GM18507 (cell line): ENCODE measurements at regions not wholly inside any gene's neighbourhood (a gene's known extent, or its start where the extent isn't known, plus 50 kb on each side); places are given as distances from the start of the nearest gene placed in this dataset.
"Not testable (repeated sequence)": the region's sequence is repeated elsewhere in the genome, so short reads cannot be mapped to it uniquely, and the experiment has no call there.

Experiments
- DNase-seq: peaks from one replicate; pipeline ENCODE4 v3.0.0; 2011; ENCODE audit warnings: low read depth; ENCODE audit not compliant: insufficient read length; ENCODE audit errors: extremely low spot score
- FAIRE-seq: peaks from 2 replicates; lab custom pipeline; 2011; peaks lifted over from hg19 to GRCh38; lab: Jason Lieb, UNC

DNA sequence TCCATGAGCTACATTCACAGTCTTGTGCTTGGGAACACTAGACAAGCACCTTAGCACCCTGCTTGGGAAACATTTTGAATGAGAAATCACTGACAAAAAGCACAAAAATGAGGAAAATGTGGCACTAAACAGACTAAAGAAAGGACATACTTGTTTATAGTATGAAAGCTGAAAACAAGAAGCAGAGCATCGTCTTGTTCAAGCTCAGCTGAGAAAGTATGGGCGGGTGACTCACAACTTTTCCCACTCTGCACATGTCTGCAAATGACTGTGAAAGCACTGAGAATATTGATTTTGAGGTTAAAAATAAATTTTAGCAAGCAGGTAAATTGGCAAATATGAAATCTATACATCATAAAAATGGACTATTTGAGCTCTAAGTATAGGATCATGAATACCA, 725.3 kb downstream of the COL12A1 start:
- DNase-seq (no peak), FAIRE-seq (no peak)

GRCh38 chr6:74479960-74480359, 725.9 kb downstream of the COL12A1 start:
- no peak for FAIRE-seq

GRCh38 chr6:74479420-74479819, 726.4 kb downstream of the COL12A1 start:
- no peak for FAIRE-seq
- DNase-seq, result no peak

More at GRCh38 chr6:74479960-74480359, 725.9 kb downstream of the COL12A1 start:
- no peak for DNase-seq

- FAIRE-seq, DNase-seq: not testable (repeated sequence)
These were observed 731.8 kb downstream of the COL12A1 start for GRCh38 chr6:74474046-74474445.

GRCh38 chr6:74468552-74468951, 737.3 kb downstream of the COL12A1 start:
- not testable (repeated sequence) for FAIRE-seq, DNase-seq

- no peak for FAIRE-seq
These were observed 738.2 kb downstream of the COL12A1 start for GRCh38 chr6:74467533-74468215.

GRCh38 chr6:74466572-74466971, 739.3 kb downstream of the COL12A1 start:
- DNase-seq, result no peak
- no peak for FAIRE-seq

More at GRCh38 chr6:74467533-74468215, 738.2 kb downstream of the COL12A1 start:
- DNase-seq, result no peak

DNA sequence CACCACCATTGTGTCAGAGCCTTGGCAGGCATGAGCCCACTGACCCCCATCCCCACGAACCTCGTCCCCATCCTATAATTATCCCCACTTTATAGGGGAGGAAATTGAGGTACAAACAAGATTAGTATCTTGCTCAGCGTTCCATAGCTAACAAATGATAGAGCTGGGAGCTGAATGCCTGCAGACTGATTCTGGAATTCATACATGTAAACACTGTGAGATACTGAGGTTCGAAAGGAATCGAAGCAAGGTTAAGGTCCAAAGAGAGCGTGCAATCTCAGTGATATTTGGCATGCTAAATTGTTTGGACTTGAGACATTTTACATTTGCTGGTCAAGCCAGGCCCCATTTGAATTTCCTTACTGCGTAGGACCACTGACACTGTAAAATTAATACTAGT, 746.6 kb downstream of the COL12A1 start:
- DNase-seq, result no peak
- FAIRE-seq, result no peak

DNA sequence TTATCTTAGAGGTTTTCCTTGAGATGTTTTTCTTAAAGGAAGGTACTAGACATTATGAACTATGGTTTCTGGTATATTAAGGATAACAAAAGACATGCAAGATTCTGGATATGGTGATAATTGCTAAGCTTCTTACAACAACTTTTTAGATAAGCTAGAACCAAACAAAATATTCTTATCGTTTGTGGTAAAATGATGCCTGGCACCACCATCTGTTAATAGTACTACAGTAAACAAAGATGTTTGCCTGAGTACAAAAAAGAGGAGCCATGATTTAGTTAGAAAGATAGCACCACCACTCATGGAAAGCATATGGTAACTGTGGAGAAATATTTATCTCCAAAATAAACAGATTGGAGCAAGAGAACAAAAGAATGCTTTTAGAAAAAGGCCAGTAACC, 747.3 kb downstream of the COL12A1 start:
- FAIRE-seq (no peak), DNase-seq (no peak)

- FAIRE-seq (no peak), DNase-seq (no peak)
These were observed 750.1 kb downstream of the COL12A1 start for GRCh38 chr6:74455786-74456185.

- DNase-seq (no peak), FAIRE-seq (no peak)
These were observed 753.9 kb downstream of the COL12A1 start for GRCh38 chr6:74451953-74452352.

DNA sequence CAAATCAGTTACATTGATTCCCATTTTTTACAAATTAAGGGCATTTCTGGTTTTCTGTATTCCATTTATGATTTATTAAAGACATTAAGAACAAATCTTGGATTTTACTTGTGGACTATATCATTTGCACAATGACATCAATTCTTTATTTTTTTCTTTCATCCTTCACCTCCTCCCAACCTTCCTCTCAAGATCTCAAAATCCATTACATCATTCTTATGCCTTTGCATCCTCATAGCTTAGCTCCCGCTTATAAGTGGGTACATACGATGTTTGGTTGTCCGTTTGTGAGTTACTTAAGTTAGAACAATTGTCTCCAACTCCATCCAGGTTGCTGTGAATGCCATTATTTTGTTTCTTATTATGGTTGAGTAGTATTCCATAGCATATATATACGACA, 752.8 kb downstream of the CD109 start:
- DNase-seq, result no peak
- FAIRE-seq, result no peak

DNA sequence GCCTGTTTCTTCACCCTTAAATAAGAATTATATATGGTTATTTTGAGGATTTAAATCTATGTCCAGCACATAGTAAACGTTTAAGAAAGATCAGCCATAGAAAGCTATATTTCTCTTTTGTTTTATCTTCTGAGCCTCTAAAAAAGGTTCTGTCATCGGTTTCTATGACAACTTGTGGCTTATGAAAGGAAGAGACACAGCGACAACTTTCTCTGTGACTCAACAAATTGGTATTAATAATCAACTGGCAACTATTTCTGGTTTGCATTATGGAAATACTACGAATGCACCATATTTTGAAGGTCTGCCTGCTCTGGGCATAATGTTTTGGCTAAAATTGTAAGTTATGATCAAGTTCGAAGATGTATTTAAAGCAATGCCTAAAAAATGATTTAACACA, 751.0 kb downstream of the CD109 start:
- FAIRE-seq (peak; percentile 51), DNase-seq (peak; percentile 12)

DNA sequence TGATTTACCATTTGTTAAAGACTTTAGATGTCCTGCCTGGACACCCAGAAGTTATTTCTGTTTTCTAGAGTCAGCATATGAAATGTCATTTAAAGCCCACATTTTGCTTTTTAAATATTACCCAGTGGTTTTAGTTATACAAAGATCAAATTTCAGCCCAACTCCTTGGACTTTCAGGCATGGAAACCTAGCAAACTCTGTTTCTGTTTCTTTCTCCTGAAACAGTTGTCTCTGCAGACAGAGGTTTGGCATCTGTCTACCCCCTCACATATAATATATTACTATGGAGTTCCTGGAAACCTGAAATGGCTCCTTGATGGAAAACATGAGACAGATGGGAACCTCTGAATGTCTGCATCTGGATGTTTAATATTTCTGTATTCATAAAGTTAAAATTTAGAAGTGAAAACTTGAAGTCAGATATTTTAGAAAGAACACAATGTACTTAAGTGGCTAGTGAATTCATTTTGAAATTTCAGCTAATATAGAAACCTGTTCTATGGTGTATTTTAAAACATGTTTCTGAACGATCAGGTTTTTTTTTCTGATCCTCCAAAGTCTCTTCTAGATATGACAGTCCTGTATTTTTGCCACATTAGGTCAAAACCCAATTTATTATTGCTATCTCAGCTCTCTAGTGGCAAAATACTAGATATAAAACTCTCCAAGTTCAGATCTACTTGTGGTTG, 743.3 kb downstream of the CD109 start:
- no peak for DNase-seq
- FAIRE-seq, result no peak

- not testable (repeated sequence) for FAIRE-seq, DNase-seq
These were observed 742.4 kb downstream of the CD109 start for GRCh38 chr6:74438395-74438794.

DNA sequence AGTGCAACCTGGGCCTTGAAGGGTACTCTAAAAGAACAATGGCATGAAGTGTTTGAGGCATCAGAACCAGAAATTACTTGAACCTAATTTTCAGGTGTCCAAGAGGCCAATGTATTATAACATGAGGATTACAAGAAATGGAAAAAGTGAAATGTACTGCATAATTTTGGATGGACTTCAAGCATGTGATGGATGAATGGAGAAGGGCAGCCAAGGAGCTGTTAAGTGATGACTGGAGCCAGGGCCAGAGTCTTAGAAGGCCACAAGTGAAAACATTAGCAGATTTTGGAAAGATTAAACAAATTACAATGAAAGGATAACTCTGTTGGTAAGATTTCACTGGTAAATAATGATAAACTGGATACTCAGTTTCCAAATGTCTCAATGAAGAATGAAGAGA, 738.2 kb downstream of the CD109 start:
- DNase-seq, result no peak
- FAIRE-seq, result no peak

GRCh38 chr6:74431873-74432580, 736.0 kb downstream of the CD109 start:
- FAIRE-seq (no peak), DNase-seq (no peak)

DNA sequence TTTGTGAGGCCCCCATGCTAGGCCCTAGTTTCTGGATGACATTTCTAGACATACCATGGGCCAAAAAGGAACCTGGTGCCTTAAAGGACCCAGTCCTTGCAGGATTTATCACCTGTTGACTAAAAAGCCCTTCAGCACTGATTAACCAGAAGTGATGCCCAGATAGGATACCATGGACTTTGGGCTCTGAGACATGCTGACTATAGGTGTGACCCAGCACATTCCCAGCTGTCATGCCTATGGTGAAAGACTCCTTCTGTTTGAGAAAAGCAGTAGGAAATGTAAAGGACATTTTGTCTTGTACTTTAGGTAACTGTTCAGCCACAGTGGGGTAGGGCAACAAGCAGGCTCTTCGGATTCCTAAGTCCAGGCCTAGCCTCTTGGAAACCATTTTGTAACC, 724.2 kb downstream of the CD109 start:
- FAIRE-seq (no peak), DNase-seq (no peak)

- DNase-seq (no peak), FAIRE-seq (no peak)
These were observed 719.1 kb downstream of the CD109 start for GRCh38 chr6:74415056-74415455.

DNA sequence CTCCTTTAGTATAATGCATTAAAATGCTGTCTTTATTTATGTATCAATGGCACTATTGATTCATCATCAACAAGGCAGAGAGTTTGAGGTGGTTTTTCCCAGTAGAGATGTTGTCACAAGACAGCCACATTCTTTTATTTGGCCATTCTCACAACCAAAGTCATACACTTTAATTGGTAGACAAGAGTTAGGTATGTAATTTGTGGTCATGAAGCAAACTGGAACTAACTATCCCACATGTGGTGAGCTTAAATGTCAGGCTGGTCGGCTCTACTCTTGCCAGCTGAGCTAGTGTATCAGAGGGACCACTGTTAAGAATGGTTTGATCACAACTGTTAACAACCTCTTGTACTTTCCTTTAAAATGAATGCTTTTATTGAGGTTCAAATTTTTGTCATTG, 714.6 kb downstream of the CD109 start:
- DNase-seq, result no peak
- FAIRE-seq, result no peak

DNA sequence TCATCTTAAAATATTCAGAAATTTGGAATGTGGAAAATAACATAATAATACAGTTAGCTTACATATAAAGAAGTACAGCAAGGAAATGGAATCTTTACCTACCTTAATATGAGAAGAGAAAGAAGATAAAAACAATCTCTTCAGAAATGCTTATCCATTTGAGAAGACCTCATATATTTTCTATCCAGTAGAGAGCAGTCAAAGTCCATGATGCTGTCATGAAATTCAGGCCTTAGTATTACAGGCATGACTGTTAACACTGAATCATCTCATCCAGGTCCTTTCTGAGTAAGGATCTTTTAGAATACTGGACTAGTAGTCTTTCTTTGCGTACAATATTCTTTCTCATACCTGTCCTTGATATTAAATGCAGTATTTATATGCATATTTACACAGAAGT, 713.4 kb downstream of the CD109 start:
- FAIRE-seq, result peak; percentile 33
- no peak for DNase-seq
